Jurkat, Clone E6-1 (cell line): ENCODE measurements at regions not wholly inside any gene's neighbourhood (a gene's known extent, or its start where the extent isn't known, plus 50 kb on each side); places are given as distances from the start of the nearest gene placed in this dataset.

Experiments used
- DNase-seq: peaks from one replicate; pipeline ENCODE4 v3.0.0-alpha.2; 2011; ENCODE audit warnings: low read depth, low spot score
- H3K4me3 ChIP-seq: 2 replicates; pipeline ENCODE4 v1.5.1; 2011; ENCODE audit warnings: mild to moderate bottlenecking, low read length, control low read depth, moderate library complexity

DNA sequence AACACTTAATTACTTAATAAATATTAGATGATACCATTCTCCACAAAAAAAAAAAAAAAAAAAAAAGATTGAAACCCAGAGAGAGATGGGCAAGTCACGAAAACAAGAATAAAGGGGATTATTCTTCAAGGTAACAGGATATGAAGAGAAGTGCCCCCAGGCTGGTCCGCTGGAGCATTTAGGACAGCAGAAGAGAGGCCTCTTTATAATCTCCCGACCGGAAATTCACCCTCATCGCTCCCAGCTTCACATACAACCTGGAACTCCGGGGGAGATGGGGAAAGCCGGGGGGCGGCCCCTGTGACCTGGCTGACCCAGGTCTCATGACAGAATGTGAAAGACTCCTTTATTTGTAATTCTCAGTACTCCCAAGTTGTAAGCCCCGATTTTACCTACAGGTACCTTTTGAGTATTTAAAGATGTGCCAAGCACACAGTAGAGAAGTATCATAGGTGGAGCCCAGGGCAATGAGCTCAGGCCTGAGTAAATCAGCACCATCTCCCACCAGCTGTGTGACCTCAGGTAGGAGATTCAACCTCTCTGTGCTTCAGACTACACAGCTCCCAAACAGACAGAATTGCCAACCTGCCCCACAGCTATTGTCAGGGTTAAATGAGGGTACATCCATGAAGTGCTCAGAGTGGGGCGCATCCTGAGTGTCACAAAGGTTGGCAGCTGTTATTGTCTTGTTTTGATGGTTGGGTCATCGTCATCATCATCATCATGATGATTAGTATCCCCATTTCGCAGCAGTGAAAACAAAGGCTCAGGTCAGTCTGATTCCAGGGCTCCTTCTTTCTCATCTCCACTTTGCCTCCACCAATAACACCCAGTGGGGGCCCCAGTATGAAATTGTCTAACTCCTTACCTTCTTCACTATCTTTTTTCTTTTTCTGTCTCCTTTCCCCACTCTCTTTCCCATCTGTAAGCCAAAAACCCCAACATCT is 148.4 kb downstream of the PSMG1 start:
- no peak for DNase-seq
- H3K4me3 ChIP-seq, result no peak overlapping the region

GRCh38 chr21:39033878-39034589 is 149.2 kb downstream of the PSMG1 start:
- DNase-seq, result no peak
- no peak overlapping the region for H3K4me3 ChIP-seq

DNA sequence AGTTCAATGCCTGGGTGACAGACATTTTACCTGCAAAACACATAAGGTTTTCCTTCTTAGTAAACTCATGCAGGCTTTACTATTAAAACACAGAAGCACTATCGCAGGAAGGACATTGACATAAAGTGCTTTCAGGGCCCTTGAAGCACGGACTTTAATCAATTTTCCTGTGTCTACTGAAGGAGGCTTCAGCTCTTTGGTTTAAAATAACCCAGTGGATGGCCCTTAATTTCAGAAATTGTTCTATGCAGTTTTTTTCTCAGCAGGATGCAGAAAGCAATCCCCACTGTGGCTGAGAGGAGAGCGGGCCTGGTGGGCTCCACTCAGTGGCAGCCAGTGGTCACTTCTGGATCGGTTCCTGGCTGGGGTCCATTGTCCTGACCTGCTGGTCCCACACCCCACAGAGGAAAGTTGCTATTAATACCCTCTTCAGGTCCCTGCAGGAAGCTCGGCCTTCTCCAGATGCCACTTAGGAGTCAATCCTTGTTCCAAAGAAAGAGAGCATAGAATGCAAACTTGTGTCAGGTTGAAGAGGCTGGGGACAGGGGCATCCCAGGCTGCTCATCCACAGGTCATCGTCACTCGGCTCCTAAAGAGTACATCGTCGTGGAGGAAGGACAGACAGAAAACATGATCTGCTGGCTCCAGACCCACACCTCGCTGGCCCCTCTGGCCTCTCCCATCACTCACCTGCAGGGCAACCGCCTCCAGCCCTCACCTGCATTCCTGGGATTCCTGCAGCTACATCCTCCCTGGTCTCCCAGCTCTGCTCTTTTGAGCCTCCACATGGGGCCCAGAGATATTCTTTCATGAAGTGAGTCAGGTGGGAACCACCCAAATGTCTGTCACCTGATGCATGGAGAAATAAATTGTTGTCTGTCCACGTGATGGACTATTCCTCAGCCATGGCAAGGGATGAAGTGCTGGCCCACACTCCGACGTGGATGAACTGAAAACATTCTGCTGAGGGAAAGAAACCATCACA is 153.1 kb downstream of the PSMG1 start:
- no peak overlapping the region for H3K4me3 ChIP-seq

GRCh38 chr21:39029086-39029755 is 154.0 kb downstream of the PSMG1 start:
- no peak overlapping the region for H3K4me3 ChIP-seq
- DNase-seq, result no peak

More for the DNA sequence above, 153.1 kb downstream of the PSMG1 start:
- DNase-seq, result no peak

- no peak for DNase-seq
Measured at GRCh38 chr21:39025198-39025597, 158.1 kb downstream of the PSMG1 start.

GRCh38 chr21:39024538-39024937 is 158.7 kb downstream of the PSMG1 start:
- DNase-seq, result no peak
- no peak overlapping the region for H3K4me3 ChIP-seq

More at GRCh38 chr21:39025198-39025597, 158.1 kb downstream of the PSMG1 start:
- H3K4me3 ChIP-seq, result no peak overlapping the region

DNA sequence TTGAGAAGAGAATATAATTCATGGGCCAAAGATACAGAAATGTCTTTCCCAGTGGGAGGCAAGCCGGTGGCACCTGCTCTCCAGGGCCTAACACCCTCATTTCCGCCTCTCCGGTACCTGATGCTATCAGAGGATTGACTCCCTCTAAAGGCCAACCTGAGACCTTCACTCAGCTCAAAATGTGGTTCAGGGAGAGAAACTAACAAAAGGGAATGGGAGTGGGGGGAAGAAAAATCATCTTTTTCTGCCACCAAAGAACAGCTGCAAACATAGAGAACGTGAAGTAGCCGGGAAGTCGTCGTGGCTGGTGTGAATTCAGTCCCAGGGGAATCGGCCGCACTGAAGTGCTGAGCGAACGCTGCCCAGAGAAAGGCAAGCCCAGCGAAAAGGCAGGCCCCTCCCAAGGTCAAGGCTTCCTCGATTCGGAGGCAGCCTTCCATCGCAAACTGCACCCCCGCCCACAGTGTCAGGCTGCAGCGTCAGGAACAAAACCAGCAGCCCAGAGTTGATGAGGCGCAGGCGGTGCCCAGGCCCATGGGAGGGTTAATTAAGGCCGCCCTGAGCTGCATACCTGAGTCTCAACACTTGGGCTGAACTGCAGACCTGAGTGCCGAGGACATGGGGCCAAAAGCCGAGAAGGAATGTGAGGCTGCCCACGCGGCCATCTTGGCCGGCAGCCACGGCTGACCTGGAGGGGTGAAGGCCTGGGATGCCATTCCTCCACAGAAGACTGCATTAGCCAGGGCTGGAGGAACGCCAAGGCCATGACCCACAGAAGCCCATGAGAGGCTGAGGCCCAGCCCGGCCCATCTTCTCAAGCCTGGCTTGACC is 160.2 kb downstream of the PSMG1 start:
- H3K4me3 ChIP-seq, result no peak overlapping the region
- no peak for DNase-seq

- DNase-seq, result no peak
- no peak overlapping the region for H3K4me3 ChIP-seq
Measured at GRCh38 chr21:39022466-39022862, 160.8 kb downstream of the PSMG1 start.

DNA sequence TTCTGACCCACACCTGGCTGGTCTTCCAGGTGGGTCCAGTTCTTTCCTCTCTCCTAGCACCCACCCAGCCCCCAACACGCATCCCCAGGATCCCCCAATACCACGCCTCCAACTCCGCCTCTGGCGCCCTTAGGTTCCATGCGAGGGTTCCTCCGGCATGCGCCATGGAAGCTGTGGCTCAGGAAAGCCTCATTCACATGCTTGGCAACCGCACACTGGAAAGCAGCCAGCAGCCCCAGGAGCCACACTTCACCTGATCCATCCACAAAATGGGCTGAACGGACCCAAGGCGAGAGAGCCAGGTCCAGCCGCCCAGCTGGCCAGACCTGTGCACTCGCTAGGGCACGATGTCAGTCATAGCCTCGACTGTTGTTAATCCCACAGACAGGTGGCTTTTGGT is 161.2 kb downstream of the PSMG1 start:
- no peak overlapping the region for H3K4me3 ChIP-seq
- no peak for DNase-seq

DNA sequence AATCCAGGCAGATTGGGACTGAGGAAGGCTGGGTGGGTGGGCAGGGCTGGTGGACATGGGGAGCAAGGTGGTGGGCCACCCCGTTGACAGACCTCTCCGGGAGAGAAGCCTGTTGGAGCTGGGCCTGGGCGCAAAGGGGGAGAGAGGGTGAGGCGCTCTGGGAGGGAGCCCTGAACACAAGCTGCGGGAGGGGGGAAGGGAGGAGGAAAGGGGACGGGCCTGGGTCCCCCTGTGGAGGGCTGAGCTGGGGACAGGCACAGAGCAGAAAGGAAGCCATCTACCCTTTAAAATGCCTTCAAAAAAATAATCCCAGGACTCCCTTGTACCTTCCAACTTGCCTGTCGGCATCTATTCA is 161.8 kb downstream of the PSMG1 start:
- H3K4me3 ChIP-seq, result no peak overlapping the region
- no peak for DNase-seq

DNA sequence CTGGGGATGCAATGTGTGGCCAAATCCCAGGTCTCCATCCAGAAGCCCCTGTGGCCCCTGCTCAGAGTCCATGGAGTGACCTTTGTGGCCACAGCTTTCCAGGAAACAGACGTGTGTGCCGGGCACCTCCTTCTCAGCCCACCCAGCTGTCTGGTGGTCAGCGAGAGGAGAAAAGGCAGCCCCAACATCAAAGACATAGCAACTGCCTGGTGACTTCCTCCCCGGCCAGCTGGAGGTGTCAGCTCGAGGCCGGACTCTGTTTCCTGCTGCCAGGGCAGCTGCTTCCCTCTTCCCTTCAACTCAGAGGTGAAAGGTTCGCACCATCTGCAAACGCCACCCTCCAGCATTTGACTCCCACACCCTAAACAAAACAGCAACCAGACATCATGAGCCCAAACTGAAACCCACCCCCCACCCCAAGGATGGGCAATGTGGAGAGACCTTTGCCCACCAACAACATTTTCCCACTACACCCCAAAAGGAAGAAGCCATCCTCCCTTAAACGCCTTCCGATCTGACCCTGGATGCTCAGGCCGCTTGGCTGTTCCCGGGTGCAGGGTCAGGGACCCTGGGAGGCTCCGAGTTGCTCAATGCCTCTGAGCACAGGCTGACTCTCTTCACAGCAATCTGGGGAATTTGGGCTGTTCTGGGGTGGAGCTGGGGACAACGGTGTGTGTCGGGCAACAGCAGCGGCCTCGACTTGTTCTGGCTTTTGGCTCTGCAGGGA is 162.3 kb downstream of the PSMG1 start:
- no peak overlapping the region for H3K4me3 ChIP-seq
- DNase-seq, result no peak

- no peak for DNase-seq
- no peak overlapping the region for H3K4me3 ChIP-seq
Measured at GRCh38 chr21:39018730-39019129, 164.5 kb downstream of the PSMG1 start.

GRCh38 chr21:39016740-39017315 is 166.4 kb downstream of the PSMG1 start:
- no peak overlapping the region for H3K4me3 ChIP-seq
- no peak for DNase-seq

DNA sequence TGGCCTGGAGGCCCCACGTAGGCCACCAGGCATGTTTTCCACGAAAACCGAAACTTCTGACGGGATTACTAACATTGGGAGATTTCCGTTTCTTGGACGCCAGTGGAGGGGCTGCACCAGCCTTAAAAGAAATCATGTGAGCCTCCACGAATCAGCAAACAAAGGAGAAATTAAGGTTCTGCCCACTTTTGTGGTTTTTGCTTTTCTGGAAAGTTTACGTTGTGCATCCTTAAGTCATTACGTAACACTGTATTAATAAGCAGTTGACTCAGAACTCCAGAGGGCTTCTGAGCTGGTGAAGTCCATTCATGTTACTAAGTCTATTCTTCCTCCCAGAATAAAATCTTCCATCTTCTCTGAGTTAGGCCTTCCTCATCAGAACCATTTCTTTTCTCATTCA is 168.5 kb downstream of the PSMG1 start:
- DNase-seq, result no peak
- H3K4me3 ChIP-seq, result no peak overlapping the region

- no peak overlapping the region for H3K4me3 ChIP-seq
- DNase-seq, result no peak
Measured at GRCh38 chr21:39012326-39013230, 170.7 kb downstream of the PSMG1 start.

DNA sequence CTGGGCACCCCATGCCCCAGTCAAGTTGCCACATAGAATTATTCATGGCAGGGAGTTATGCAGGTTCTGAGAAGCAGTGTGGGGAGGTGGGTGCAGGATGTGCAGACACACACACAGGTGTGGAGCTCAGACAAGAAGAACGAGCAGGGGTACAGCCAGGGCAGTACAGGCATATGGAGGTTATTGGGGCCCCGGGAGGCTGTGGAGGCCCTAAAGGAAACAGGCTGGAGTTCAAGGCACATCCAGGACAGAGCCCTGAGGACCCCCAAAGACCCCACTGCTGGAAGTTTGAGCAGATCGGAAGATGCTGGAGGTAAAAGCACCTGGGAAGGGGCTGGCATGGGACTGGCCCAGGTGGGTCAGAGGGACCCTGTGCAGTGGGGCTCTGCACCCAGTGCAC is 171.3 kb downstream of the PSMG1 start:
- no peak overlapping the region for H3K4me3 ChIP-seq

More for the DNA sequence above, 171.3 kb downstream of the PSMG1 start:
- no peak for DNase-seq
